ENCODE measurements at regions not wholly inside any gene's neighbourhood (a gene's known extent, or its start where the extent isn't known, plus 50 kb on each side); places are given as distances from the start of the nearest gene placed in this dataset.

- TF ChIP-seq CTCF (IDR thresholded peaks at IDR 0.05; ENCODE audit: insufficient read depth, low read length, poor library complexity, severe bottlenecking) (no peak), EZH2phosphoT487 (conservative IDR thresholded peaks at IDR 0.05; ENCODE audit: low read length) (no peak)
These were observed 91.5 kb upstream of the ACP3 start for GRCh38 chr3:132225664-132226063.

All from SU-DHL-6 (cell line).